ENCODE measurements at regions not wholly inside any gene's neighbourhood (a gene's known extent, or its start where the extent isn't known, plus 50 kb on each side); places are given as distances from the start of the nearest gene placed in this dataset.

GRCh38 chr5:125274938-125275724 lies 528.7 kb upstream of the ZNF608 start:
- intact Hi-C loops (cut with DNase I; ENCODE audit: low total_unique reads), result no loop called here
- no peak for TF ChIP-seq POLR2A (IDR thresholded peaks at IDR 0.05)
- no peak for TF ChIP-seq CTCF (IDR thresholded peaks at IDR 0.05 in 4 of 5, conservative IDR thresholded peaks at IDR 0.05 in 1 of 5)
- no peaks in the 10 kb centered on the region for H3K9me3 ChIP-seq
- H3K36me3 ChIP-seq, result no peaks in the 10 kb centered on the region
- H3K4me3 ChIP-seq, result no peak overlapping the region
- H3K4me1 ChIP-seq, result peaks cover 0 to 11% of the 10 kb centered on the region in 2 donors
- H3K27ac ChIP-seq, result peak overlapping the region in 2 of 4 donors; percentile 50 to 60
- no peaks in the 10 kb centered on the region for H3K27me3 ChIP-seq
- DNase-seq (no peak), ATAC-seq (peak; percentile 95 to 97)
- in situ Hi-C loops (cut with MboI; ENCODE audit: low sequenced_read_pairs in 4 of 4), result no loop called here

- Histone ChIP-seq H3K4me3 (no peak overlapping the region), H3K27me3 (no peaks in the 10 kb centered on the region), H3K27ac (peak overlapping the region in 2 of 4 donors; percentile 50 to 60), H3K9me3 (no peaks in the 10 kb centered on the region), H3K4me1 (peaks cover 0 to 11% of the 10 kb centered on the region in 2 donors), H3K36me3 (no peaks in the 10 kb centered on the region)
- no peak for DNase-seq
- in situ Hi-C loops (cut with MboI; ENCODE audit: low sequenced_read_pairs in 4 of 4), result no loop called here
- TF ChIP-seq CTCF (IDR thresholded peaks at IDR 0.05 in 4 of 5, conservative IDR thresholded peaks at IDR 0.05 in 1 of 5), result no peak
- TF ChIP-seq POLR2A (IDR thresholded peaks at IDR 0.05), result no peak
- intact Hi-C loops (cut with DNase I; ENCODE audit: low total_unique reads), result no loop called here
- no peak for ATAC-seq
Measured at GRCh38 chr5:125275725-125276090, 529.3 kb upstream of the ZNF608 start.

- no peak for TF ChIP-seq POLR2A (IDR thresholded peaks at IDR 0.05)
- TF ChIP-seq CTCF (IDR thresholded peaks at IDR 0.05 in 4 of 5, conservative IDR thresholded peaks at IDR 0.05 in 1 of 5), result no peak
- H3K36me3 ChIP-seq, result no peaks in the 10 kb centered on the region
- no peak overlapping the region for H3K4me3 ChIP-seq
- H3K4me1 ChIP-seq, result peaks cover 0 to 11% of the 10 kb centered on the region in 2 donors
- intact Hi-C loops (cut with DNase I; ENCODE audit: low total_unique reads), result no loop called here
- in situ Hi-C loops (cut with MboI; ENCODE audit: low sequenced_read_pairs in 4 of 4), result no loop called here
- H3K27ac ChIP-seq, result peak overlapping the region in 1 of 4 donors; percentile 50
- H3K9me3 ChIP-seq, result no peaks in the 10 kb centered on the region
- ATAC-seq, result no peak
- no peaks in the 10 kb centered on the region for H3K27me3 ChIP-seq
- no peak for DNase-seq
Measured at GRCh38 chr5:125276096-125276495, 529.7 kb upstream of the ZNF608 start.

GRCh38 chr5:125277494-125278154 lies 531.2 kb upstream of the ZNF608 start:
- no peak for DNase-seq
- intact Hi-C loops (cut with DNase I; ENCODE audit: low total_unique reads) (no loop called here), in situ Hi-C loops (cut with MboI; ENCODE audit: low sequenced_read_pairs in 4 of 4) (no loop called here)
- H3K4me1 ChIP-seq, result peaks cover 0 to 11% of the 10 kb centered on the region in 2 donors
- H3K27ac ChIP-seq, result no peak overlapping the region
- no peaks in the 10 kb centered on the region for H3K27me3 ChIP-seq
- no peak overlapping the region for H3K4me3 ChIP-seq
- ATAC-seq, result no peak
- TF ChIP-seq CTCF (IDR thresholded peaks at IDR 0.05 in 4 of 5, conservative IDR thresholded peaks at IDR 0.05 in 1 of 5) (no peak), POLR2A (IDR thresholded peaks at IDR 0.05) (no peak)
- no peaks in the 10 kb centered on the region for H3K9me3 ChIP-seq
- no peaks in the 10 kb centered on the region for H3K36me3 ChIP-seq

Data from gastrocnemius medialis (tissue), 4 donors.